Glomerular visceral epithelial cell (primary cell): ENCODE measurements at regions not wholly inside any gene's neighbourhood (a gene's known extent, or its start where the extent isn't known, plus 50 kb on each side); places are given as distances from the start of the nearest gene placed in this dataset.

Source experiments
- DNase-seq: peaks from one replicate; pipeline ENCODE4 v3.0.0-alpha.2; 2016; ENCODE audit errors: extremely low spot score

DNA sequence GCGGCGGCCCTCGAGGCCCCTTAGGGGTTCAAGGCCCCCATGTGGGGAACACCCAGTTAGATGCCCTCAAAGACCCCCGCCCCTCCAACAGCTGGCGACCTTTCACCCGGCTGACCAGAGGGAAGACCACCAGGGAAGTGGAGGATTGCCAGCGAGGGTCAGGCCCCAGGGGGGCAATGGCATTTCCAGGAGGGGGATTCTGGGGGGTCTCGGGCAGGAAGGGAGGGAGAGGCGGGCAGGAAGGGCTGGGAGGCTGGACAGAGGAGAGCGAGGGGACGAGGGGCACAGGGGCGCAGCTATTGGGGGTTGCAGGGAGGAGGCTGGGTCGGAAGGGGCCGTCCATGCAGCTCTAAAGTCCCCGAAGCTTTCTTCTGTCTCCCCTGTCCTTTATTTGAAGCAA, 139.5 kb downstream of the C16orf95 start:
- no peak for DNase-seq

- no peak for DNase-seq
These were observed 138.9 kb downstream of the C16orf95 start for GRCh38 chr16:87178177-87178863.

- DNase-seq, result peak; percentile 76
These were observed 138.2 kb downstream of the C16orf95 start for GRCh38 chr16:87178977-87179376.

DNA sequence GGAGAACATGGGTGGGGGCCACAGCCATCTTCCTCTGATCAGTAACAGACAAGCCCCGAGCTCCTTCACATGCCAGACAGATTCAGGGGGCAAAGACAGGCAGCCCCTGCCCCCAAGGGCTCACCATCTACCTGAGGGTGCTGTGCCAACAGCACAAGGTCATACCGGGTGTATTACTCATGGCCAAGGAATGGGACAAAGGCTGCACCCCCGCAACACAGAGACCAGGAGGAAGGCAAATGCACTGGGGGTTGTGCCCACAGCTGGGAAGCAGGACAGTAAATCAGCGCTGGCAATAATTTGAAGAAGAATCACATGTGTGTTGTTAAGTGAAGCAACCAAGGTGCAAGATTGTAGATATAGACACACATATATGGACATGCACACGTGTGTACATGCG, 137.1 kb downstream of the C16orf95 start:
- DNase-seq, result peak; percentile 59

GRCh38 chr16:87182759-87183158, 134.4 kb downstream of the C16orf95 start:
- DNase-seq, result no peak

GRCh38 chr16:87183647-87184046, 133.5 kb downstream of the C16orf95 start:
- DNase-seq, result no peak

- no peak for DNase-seq
These were observed 131.9 kb downstream of the C16orf95 start for GRCh38 chr16:87185308-87185707.

DNA sequence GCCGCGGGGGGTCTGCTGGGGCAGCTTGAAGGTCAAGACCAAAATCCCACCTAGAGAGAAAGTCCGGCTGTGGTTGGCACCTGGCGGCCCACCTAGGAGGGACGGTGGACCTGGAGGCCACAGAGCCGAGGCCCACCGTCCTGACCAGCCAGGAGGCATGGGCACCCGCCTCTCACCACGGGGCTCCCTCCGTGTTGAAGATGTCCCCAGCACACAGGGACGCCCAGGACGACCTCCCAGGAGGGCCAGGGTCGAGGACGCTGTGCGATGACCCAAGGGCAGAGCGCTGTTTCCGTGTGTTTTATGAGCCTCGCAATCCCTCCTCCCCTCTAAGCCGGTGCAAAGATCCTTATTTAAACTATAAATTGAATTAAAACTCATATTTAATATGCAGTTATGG, 131.2 kb downstream of the C16orf95 start:
- no peak for DNase-seq

- no peak for DNase-seq
These were observed 130.7 kb downstream of the C16orf95 start for GRCh38 chr16:87186446-87186845.

- no peak for DNase-seq
These were observed 130.2 kb downstream of the C16orf95 start for GRCh38 chr16:87186876-87187533.

GRCh38 chr16:87188104-87188503, 129.1 kb downstream of the C16orf95 start:
- no peak for DNase-seq

DNA sequence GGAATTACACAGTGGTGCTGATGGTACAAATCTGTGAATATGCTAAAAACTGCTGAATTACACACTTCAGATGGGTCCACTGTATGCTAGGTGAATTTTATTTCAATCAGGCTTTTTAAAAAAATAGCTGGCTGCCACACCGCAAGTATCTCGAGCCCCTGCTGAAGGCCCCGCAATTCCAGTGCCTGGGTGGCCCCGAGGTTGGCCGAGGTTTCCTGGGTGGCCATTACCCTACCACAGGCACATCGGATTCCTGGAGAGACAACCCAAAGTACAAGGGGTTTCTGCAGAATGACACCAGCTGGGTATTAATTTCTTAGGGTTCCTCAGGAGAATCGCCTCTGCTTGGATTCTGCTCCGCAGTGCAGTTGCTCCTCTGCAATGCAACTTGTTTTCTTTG, 127.8 kb downstream of the C16orf95 start:
- DNase-seq, result no peak

GRCh38 chr16:87190288-87191230, 126.6 kb downstream of the C16orf95 start:
- DNase-seq, result no peak

- DNase-seq, result no peak
These were observed 124.6 kb downstream of the C16orf95 start for GRCh38 chr16:87192452-87193073.

DNA sequence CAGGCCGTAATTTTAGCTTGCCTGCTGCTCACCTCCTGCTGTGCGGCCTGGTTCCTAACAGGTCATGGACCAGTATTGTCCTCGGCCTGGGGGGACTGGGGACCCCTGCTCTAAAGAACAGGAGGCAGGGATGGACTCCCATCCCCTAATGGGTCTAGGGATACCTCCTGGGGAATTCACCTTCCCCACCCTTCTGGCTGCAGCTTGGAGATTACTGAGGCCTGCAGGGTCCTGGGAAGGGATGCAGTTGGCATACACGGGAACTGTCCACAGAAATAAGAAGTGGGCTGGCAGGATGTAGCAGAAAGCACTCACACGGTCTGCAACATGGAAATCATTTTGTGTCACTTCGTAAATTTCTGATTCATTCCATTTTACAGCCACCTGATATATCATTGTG, 123.0 kb downstream of the C16orf95 start:
- DNase-seq, result no peak

DNA sequence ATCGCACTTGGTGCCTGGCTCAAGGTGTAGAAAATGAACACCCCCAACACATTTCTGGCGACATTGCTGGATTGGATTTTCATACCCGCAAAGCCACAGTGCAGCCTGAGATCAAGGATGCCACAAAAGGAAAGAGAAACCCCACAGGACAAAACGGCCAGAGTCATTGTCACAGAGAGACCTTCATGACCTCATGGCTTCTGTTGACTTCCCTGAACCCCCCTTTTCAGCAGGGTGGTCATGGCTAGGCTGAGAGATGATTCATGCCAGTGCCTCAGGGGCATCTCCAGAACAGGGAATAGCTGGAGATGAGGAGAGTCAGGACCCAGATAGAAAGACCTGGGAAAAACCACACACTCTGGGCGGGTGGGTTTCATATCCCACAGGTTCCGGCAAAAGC, 122.0 kb downstream of the C16orf95 start:
- no peak for DNase-seq

- DNase-seq, result peak; percentile 78
These were observed 121.0 kb downstream of the C16orf95 start for GRCh38 chr16:87196231-87196630.

GRCh38 chr16:87196661-87197060, 120.5 kb downstream of the C16orf95 start:
- no peak for DNase-seq

GRCh38 chr16:87198328-87198832, 118.8 kb downstream of the C16orf95 start:
- no peak for DNase-seq

- no peak for DNase-seq
These were observed 118.3 kb downstream of the C16orf95 start for GRCh38 chr16:87198881-87199280.

DNA sequence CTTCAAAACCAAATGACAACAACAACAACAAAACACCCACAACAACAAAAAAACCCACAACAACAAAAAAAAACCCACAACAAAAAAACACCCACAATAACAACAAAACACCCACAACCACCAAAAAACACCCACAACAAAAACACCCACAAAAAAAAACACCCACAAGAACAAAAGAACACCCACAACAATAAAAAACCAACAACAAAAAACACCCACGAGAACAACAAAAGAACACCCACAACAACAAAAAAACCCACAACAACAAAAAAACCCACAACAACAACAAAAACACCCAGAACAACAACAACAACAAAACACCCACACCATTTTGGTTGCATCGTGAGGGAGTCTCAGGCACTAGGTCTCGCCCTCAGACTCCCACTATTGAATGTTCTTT, 117.8 kb downstream of the C16orf95 start:
- no peak for DNase-seq

DNA sequence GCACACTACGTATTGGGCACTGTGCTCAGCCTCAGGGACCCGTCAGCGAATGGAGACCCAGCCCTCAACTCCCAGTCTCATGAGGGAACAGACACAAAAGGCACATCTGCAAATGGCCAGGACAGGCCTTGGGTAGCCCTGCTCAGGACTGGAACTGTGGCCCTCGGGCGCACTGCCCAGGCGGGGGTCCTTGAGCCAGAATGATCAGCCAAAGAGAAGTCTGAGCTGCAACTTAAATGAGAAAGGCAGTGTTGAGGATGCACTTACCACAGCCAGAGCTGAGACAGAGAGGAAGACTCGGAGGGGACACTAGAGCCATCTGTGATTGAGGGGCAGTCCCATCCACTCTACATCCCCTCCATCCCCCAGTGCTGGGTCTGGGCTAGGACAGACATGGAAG, 117.3 kb downstream of the C16orf95 start:
- DNase-seq, result no peak
